ENCODE measurements at regions not wholly inside any gene's neighbourhood (a gene's known extent, or its start where the extent isn't known, plus 50 kb on each side); places are given as distances from the start of the nearest gene placed in this dataset.

- Mint-ChIP-seq H3K4me1 (ENCODE audit: insufficient read depth, unreplicated experiment) (peaks cover 24% of the 10 kb centered on the region), H3K27me3 (ENCODE audit: insufficient read depth, unreplicated experiment) (no peaks in the 10 kb centered on the region), H3K36me3 (ENCODE audit: insufficient read depth, unreplicated experiment) (no peaks in the 10 kb centered on the region), H3K9me3 (ENCODE audit: unreplicated experiment) (no peaks in the 10 kb centered on the region), H3K4me3 (ENCODE audit: unreplicated experiment) (no peak overlapping the region), H3K27ac (ENCODE audit: low read depth, unreplicated experiment) (peak overlapping the region; percentile 63)
- TF ChIP-seq CTCF (IDR thresholded peaks at IDR 0.05; ENCODE audit: unreplicated experiment), result no peak
- ChIA-PET POLR2A (no interaction called here), CTCF (interaction anchor here (1.1 kb wide), 1 partner anchor 12 kb away, joined by 5 read pairs; no protein-coding TSS in a partner anchor)
- DNase-seq (ENCODE audit: unreplicated experiment), result peak; percentile 58
- intact Hi-C loops (cut with micrococcal nuclease), result no loop called here
- no TSS peak for BruUV-seq (replicated peaks)
Measured at GRCh38 chr16:80176114-80176513, 364.7 kb upstream of the DYNLRB2 start.

GRCh38 chr16:80175011-80175410, 365.8 kb upstream of the DYNLRB2 start:
- ChIA-PET POLR2A (interaction anchor here (0.5 kb wide), 1 partner anchor 171 kb away, joined by 3 read pairs; no protein-coding TSS in a partner anchor), CTCF (no interaction called here)
- Mint-ChIP-seq H3K4me3 (ENCODE audit: unreplicated experiment) (no peak overlapping the region), H3K4me1 (ENCODE audit: insufficient read depth, unreplicated experiment) (peaks cover 24% of the 10 kb centered on the region), H3K36me3 (ENCODE audit: insufficient read depth, unreplicated experiment) (no peaks in the 10 kb centered on the region), H3K27me3 (ENCODE audit: insufficient read depth, unreplicated experiment) (no peaks in the 10 kb centered on the region), H3K27ac (ENCODE audit: low read depth, unreplicated experiment) (peak overlapping the region; percentile 63), H3K9me3 (ENCODE audit: unreplicated experiment) (no peaks in the 10 kb centered on the region)
- no peak for TF ChIP-seq CTCF (IDR thresholded peaks at IDR 0.05; ENCODE audit: unreplicated experiment)
- intact Hi-C loops (cut with micrococcal nuclease), result no loop called here
- DNase-seq (ENCODE audit: unreplicated experiment), result peak; percentile 20
- BruUV-seq (replicated peaks), result TSS peak; percentile 99

GRCh38 chr16:80174416-80174815, 366.4 kb upstream of the DYNLRB2 start:
- intact Hi-C loops (cut with micrococcal nuclease), result loop anchor here (1.0 kb wide), 1 partner anchor 24 kb away; no protein-coding TSS in a partner anchor

GRCh38 chr16:80171746-80172145, 369.0 kb upstream of the DYNLRB2 start:
- DNase-seq (ENCODE audit: unreplicated experiment), result no peak
- no peaks in the 10 kb centered on the region for H3K36me3 Mint-ChIP-seq (ENCODE audit: insufficient read depth, unreplicated experiment)
- POLR2A ChIA-PET, result no interaction called here
- TF ChIP-seq CTCF (IDR thresholded peaks at IDR 0.05; ENCODE audit: unreplicated experiment), result no peak
- H3K27ac Mint-ChIP-seq (ENCODE audit: low read depth, unreplicated experiment), result no peak overlapping the region
- CTCF ChIA-PET, result no interaction called here
- no peaks in the 10 kb centered on the region for H3K9me3 Mint-ChIP-seq (ENCODE audit: unreplicated experiment)
- no peaks in the 10 kb centered on the region for H3K27me3 Mint-ChIP-seq (ENCODE audit: insufficient read depth, unreplicated experiment)
- no peak overlapping the region for H3K4me3 Mint-ChIP-seq (ENCODE audit: unreplicated experiment)
- no TSS peak for BruUV-seq (replicated peaks)
- intact Hi-C loops (cut with micrococcal nuclease), result no loop called here
- H3K4me1 Mint-ChIP-seq (ENCODE audit: insufficient read depth, unreplicated experiment), result peaks cover 34% of the 10 kb centered on the region

More at GRCh38 chr16:80174416-80174815, 366.4 kb upstream of the DYNLRB2 start:
- Mint-ChIP-seq H3K36me3 (ENCODE audit: insufficient read depth, unreplicated experiment) (no peaks in the 10 kb centered on the region), H3K27ac (ENCODE audit: low read depth, unreplicated experiment) (peak overlapping the region; percentile 95), H3K27me3 (ENCODE audit: insufficient read depth, unreplicated experiment) (no peaks in the 10 kb centered on the region), H3K4me3 (ENCODE audit: unreplicated experiment) (peak overlapping the region; percentile 26), H3K9me3 (ENCODE audit: unreplicated experiment) (no peaks in the 10 kb centered on the region), H3K4me1 (ENCODE audit: insufficient read depth, unreplicated experiment) (peaks cover 24% of the 10 kb centered on the region)
- DNase-seq (ENCODE audit: unreplicated experiment), result peak; percentile 58
- POLR2A ChIA-PET, result interaction anchor here (0.5 to 0.7 kb wide), 2 partner anchors 25 to 172 kb away, joined by 3 read pairs; no protein-coding TSS in a partner anchor
- TF ChIP-seq CTCF (IDR thresholded peaks at IDR 0.05; ENCODE audit: unreplicated experiment), result no peak
- CTCF ChIA-PET, result no interaction called here
- BruUV-seq (replicated peaks), result no TSS peak

All from MCF 10A (cell line).